ENCODE measurements at regions not wholly inside any gene's neighbourhood (a gene's known extent, or its start where the extent isn't known, plus 50 kb on each side); places are given as distances from the start of the nearest gene placed in this dataset.

DNA sequence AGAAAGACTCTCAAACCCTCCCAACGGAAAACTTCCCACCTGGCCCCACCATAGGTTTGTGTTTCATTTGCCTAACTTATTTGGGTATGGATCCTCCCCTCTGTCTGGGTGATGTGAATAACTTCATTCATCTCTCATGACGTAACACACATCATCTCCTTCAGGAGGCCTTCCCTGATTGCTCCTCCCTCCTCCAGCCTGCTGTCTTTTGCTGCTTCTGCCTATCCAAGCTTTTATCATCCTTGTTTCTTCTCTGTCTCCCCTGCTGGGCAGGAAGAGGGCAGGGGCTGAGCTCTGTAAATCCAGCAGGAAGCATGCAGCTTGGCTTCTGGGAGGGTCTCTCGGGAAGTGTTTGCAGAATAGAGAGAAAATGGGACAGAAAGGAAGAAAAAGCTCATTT, 766.0 kb upstream of the TBX3 start:
- TF ChIP-seq ARNT (IDR thresholded peaks at IDR 0.05) (no peak), ZFP36 (IDR thresholded peaks at IDR 0.05; ENCODE audit: low read depth, low read length, partially characterized antibody) (peak; percentile 56)
- DNase-seq (ENCODE audit: extremely low read depth in 1 of 4, low spot score in 3 of 4): no peak
- FAIRE-seq: no peak

GRCh38 chr12:115449526-115449925, 765.6 kb upstream of the TBX3 start:
- no peaks in the 10 kb centered on the region for H3K36me3 ChIP-seq (ENCODE audit: control insufficient read depth, insufficient read depth, low read length)
- no peaks in the 10 kb centered on the region; the same call in 1 of the 2 replicates for H4K20me1 ChIP-seq (replicated peaks; ENCODE audit: control insufficient read depth, insufficient read depth, low read length)
- ATAC-seq: no peak
- POLR2A ChIA-PET: no interaction called here
- in situ Hi-C loops (cut with MboI): no loop called here
- H3K9ac ChIP-seq (ENCODE audit: insufficient read depth in 1 of 2, low read depth in 2 of 2, low read length in 2 of 2): no peak overlapping the region
- CTCF ChIA-PET (ENCODE audit: low intra/inter-chr PET ratio): no interaction called here
- H3K27ac ChIP-seq (ENCODE audit: extremely low read depth, low read depth, low read length): no peak overlapping the region
- intact Hi-C loops (cut with micrococcal nuclease): no loop called here
- no peak overlapping the region for H2AFZ ChIP-seq (ENCODE audit: low read depth, low read length)
- H3K79me2 ChIP-seq (ENCODE audit: control insufficient read depth, insufficient read depth, low read length): no peaks in the 10 kb centered on the region
- no peak overlapping the region for H3K4me3 ChIP-seq
- peaks cover 0 to 4% of the 10 kb centered on the region in 2 experiments; a peak in 1 of 5 replicates for H3K4me1 ChIP-seq (replicated peaks in 1 of 2; ENCODE audit: control insufficient read depth in 2 of 2, insufficient read depth in 2 of 2, low read length in 2 of 2)
- H3K27me3 ChIP-seq (ENCODE audit: control insufficient read depth in 2 of 2, insufficient read depth in 2 of 2, low read length in 2 of 2): peaks cover 14 to 30% of the 10 kb centered on the region in 2 experiments
- BruUV-seq (replicated peaks): no TSS peak
- FAIRE-seq: no peak
- no peaks in the 10 kb centered on the region for H3K9me3 ChIP-seq (replicated peaks; ENCODE audit: control insufficient read depth, insufficient read depth, low read depth, low read length)
- no peak overlapping the region for H3K4me2 ChIP-seq (ENCODE audit: insufficient read depth, low read length)
- WGBS (ENCODE audit: insufficient coverage, low coverage, missing lambda C conversion rate): 0% methylated on average over 5 of the region's 5 CpGs
- TF ChIP-seq RBM39 (optimal IDR thresholded peaks at IDR 0.05; ENCODE audit: low read depth, low read length): no peak
- TF ChIP-seq ZNF408 (CRISPR knock-in tag; IDR thresholded peaks at IDR 0.05; ENCODE audit: low read depth): no peak
- peak; percentile 96 for TF ChIP-seq MAFF (IDR thresholded peaks at IDR 0.05; ENCODE audit: low read length)
- peak; percentile 93 for TF ChIP-seq MAFG (tag; conservative IDR thresholded peaks at IDR 0.05)
- TF ChIP-seq C11orf30 (IDR thresholded peaks at IDR 0.05; ENCODE audit: low read depth): peak; percentile 55; the same call in 1 of the 2 replicates
- TF ChIP-seq NR2C2 (CRISPR knock-in tag; IDR thresholded peaks at IDR 0.05): no peak
- no peak for TF ChIP-seq NR2C2 (tag; IDR thresholded peaks at IDR 0.05)
- peak; percentile 95 for TF ChIP-seq MAFK (IDR thresholded peaks at IDR 0.05; ENCODE audit: low read length)
- TF ChIP-seq ZNF316 (IDR thresholded peaks at IDR 0.05): peak; percentile 89
- no peak for TF ChIP-seq NUFIP1 (IDR thresholded peaks at IDR 0.05; ENCODE audit: partially characterized antibody)
- DNase-seq (ENCODE audit: extremely low read depth in 1 of 4, low spot score in 3 of 4): no peak
- H3K9me1 ChIP-seq (ENCODE audit: control insufficient read depth, insufficient read depth, low read length): peaks cover 3% of the 10 kb centered on the region

More for the DNA sequence above, 766.0 kb upstream of the TBX3 start:
- ChIA-PET POLR2A (no interaction called here), CTCF (ENCODE audit: low intra/inter-chr PET ratio) (no interaction called here)
- Histone ChIP-seq H3K9me1 (ENCODE audit: control insufficient read depth, insufficient read depth, low read length) (peaks cover 3% of the 10 kb centered on the region), H3K27ac (ENCODE audit: extremely low read depth, low read depth, low read length) (no peak overlapping the region), H2AFZ (ENCODE audit: low read depth, low read length) (no peak overlapping the region), H3K9me3 (replicated peaks; ENCODE audit: control insufficient read depth, insufficient read depth, low read depth, low read length) (no peaks in the 10 kb centered on the region), H3K79me2 (ENCODE audit: control insufficient read depth, insufficient read depth, low read length) (no peaks in the 10 kb centered on the region), H3K4me2 (ENCODE audit: insufficient read depth, low read length) (no peak overlapping the region), H3K27me3 (ENCODE audit: control insufficient read depth in 2 of 2, insufficient read depth in 2 of 2, low read length in 2 of 2) (peaks cover 14 to 30% of the 10 kb centered on the region in 2 experiments), H3K4me3 (no peak overlapping the region), H3K4me1 (replicated peaks in 1 of 2; ENCODE audit: control insufficient read depth in 2 of 2, insufficient read depth in 2 of 2, low read length in 2 of 2) (peaks cover 0 to 4% of the 10 kb centered on the region in 2 experiments; a peak in 1 of 5 replicates), H3K9ac (ENCODE audit: insufficient read depth in 1 of 2, low read depth in 2 of 2, low read length in 2 of 2) (no peak overlapping the region), H4K20me1 (replicated peaks; ENCODE audit: control insufficient read depth, insufficient read depth, low read length) (no peaks in the 10 kb centered on the region; the same call in 1 of the 2 replicates), H3K36me3 (ENCODE audit: control insufficient read depth, insufficient read depth, low read length) (no peaks in the 10 kb centered on the region)
- intact Hi-C loops (cut with micrococcal nuclease): no loop called here
- in situ Hi-C loops (cut with MboI): no loop called here
- WGBS (ENCODE audit: insufficient coverage, low coverage, missing lambda C conversion rate): 0% methylated on average over 3 of the region's 3 CpGs
- no TSS peak for BruUV-seq (replicated peaks)
- no peak for ATAC-seq

Data from K562 (cell line).